SK-N-SH (cell line): ENCODE measurements at regions not wholly inside any gene's neighbourhood (a gene's known extent, or its start where the extent isn't known, plus 50 kb on each side); places are given as distances from the start of the nearest gene placed in this dataset.

Experiments used
- CTCF ChIA-PET: fragments of 300-600, 350-600 bp; formaldehyde crosslinking; extraction: SDS; loops from one replicate; lab custom pipeline; 2021; lab: Yijun Ruan, JAX
- POLR2A ChIA-PET: fragments of 350-600 bp; sonication (Branson Sonifier 250); formaldehyde crosslinking; extraction: SDS; loops from one replicate; lab custom pipeline; 2020; ENCODE audit warnings: antibody characterized with exemption, inconsistent platforms; lab: Yijun Ruan, JAX
- DNase-seq: peaks from one replicate; pipeline ENCODE4 v3.0.0; 2012
- H2AFZ ChIP-seq: fragments of 200-600 bp; sonication (generic); 2 replicates; pipeline ENCODE4 v1.8.1; 2016; ENCODE audit warnings: antibody characterized with exemption, mild to moderate bottlenecking, low read depth
- H3F3A ChIP-seq: fragments of 200-600 bp; sonication (generic); replicated peaks from 2 replicates; pipeline ENCODE3; 2016; ENCODE audit warnings: antibody characterized with exemption, mild to moderate bottlenecking; ENCODE audit not compliant: insufficient read depth
- H3K27ac ChIP-seq, 2 experiments: fragments of 200-500 bp in 1 of 2; fragments of 200-600 bp in 1 of 2; sonication (Bioruptor generic) in 1 of 2; sonication (generic), shearing (Covaris generic) in 1 of 2; 2 replicates each; pipeline versions ENCODE4 v1.5.1 to v1.6.1; 2014 to 2016; ENCODE audit warnings: low read depth in 2 of 2, inconsistent platforms in 1 of 2, low read length in 1 of 2, mild to moderate bottlenecking in 1 of 2, mixed read lengths in 1 of 2
- H3K27me3 ChIP-seq: fragments of 200-600 bp; sonication (generic), shearing (Covaris generic); 2 replicates; pipeline ENCODE4 v1.6.1; 2016; ENCODE audit warnings: mixed run types; ENCODE audit not compliant: insufficient read depth
- H3K36me3 ChIP-seq, 2 experiments: fragments of 200-500 bp in 1 of 2; fragments of 200-600 bp in 1 of 2; sonication (Bioruptor generic) in 1 of 2; sonication (generic) in 1 of 2; replicated peaks in 1 of 2; 2 replicates each; pipeline versions ENCODE3 to v1.5.1; 2014 to 2016; ENCODE audit warnings: low read length in 1 of 2, mild to moderate bottlenecking in 1 of 2; ENCODE audit not compliant: insufficient read depth in 2 of 2, control insufficient read depth in 1 of 2
- H3K4me1 ChIP-seq, 2 experiments: fragments of 200-500 bp in 1 of 2; fragments of 200-600 bp in 1 of 2; sonication (Bioruptor generic) in 1 of 2; sonication (generic), shearing (Covaris generic) in 1 of 2; 2 replicates each; pipeline versions ENCODE4 v1.5.1 to v1.6.1; 2014 to 2016; ENCODE audit warnings: low read depth in 1 of 2, low read length in 1 of 2, mixed run types in 1 of 2; ENCODE audit not compliant: insufficient read depth in 2 of 2, control insufficient read depth in 1 of 2
- H3K4me2 ChIP-seq: fragments of 200-600 bp; sonication (generic), shearing (Covaris generic); 2 replicates; pipeline ENCODE4 v1.6.1; 2017; ENCODE audit warnings: mixed run types
- H3K4me3 ChIP-seq, 2 experiments: fragments of 200-500 bp in 1 of 2; fragments of 200-600 bp in 1 of 2; sonication (Bioruptor generic) in 1 of 2; sonication (generic), shearing (Covaris generic) in 1 of 2; 2 replicates each; pipeline versions ENCODE4 v1.5.1 to v1.8.1; 2014 to 2016; ENCODE audit warnings: low read depth in 2 of 2, inconsistent platforms in 1 of 2, low read length in 1 of 2, mild to moderate bottlenecking in 1 of 2, mixed read lengths in 1 of 2, moderate library complexity in 1 of 2
- H3K79me2 ChIP-seq: fragments of 200-600 bp; sonication (generic); 2 replicates; pipeline ENCODE4 v1.8.1; 2017; ENCODE audit warnings: mild to moderate bottlenecking; ENCODE audit not compliant: insufficient read depth
- H3K9ac ChIP-seq: fragments of 200-600 bp; sonication (generic); 2 replicates; pipeline ENCODE4 v1.6.1; 2017; ENCODE audit warnings: mixed run types
- H3K9me2 ChIP-seq: fragments of 200-600 bp; sonication (generic); 2 replicates; pipeline ENCODE4 v1.6.1; 2017; ENCODE audit warnings: mixed run types
- H3K9me3 ChIP-seq: fragments of 200-600 bp; sonication (generic); 2 replicates; pipeline ENCODE4 v1.6.1; 2017; ENCODE audit warnings: mixed run types, mild to moderate bottlenecking, moderate library complexity
- H4K20me1 ChIP-seq: fragments of 200-600 bp; sonication (generic); 2 replicates; pipeline ENCODE4 v1.6.1; 2017; ENCODE audit warnings: mild to moderate bottlenecking, mixed run types; ENCODE audit not compliant: insufficient read depth
- CHD2 ChIP-seq: fragments of 150-350 bp; IDR thresholded peaks from 2 replicates; pipeline ENCODE4 v1.6.1; 2018; ENCODE audit warnings: low read length; ENCODE audit not compliant: partially characterized antibody
- CTCF ChIP-seq: fragments of 200-600 bp; sonication (generic); IDR thresholded peaks from 2 replicates; pipeline ENCODE4 v1.6.1; 2017; ENCODE audit warnings: antibody characterized with exemption, mild to moderate bottlenecking, moderate library complexity
- ELF1 ChIP-seq: IDR thresholded peaks from 2 replicates; pipeline ENCODE4 v1.4.0; 2012
- EP300 ChIP-seq, 2 experiments: IDR thresholded peaks; 2 replicates each; pipeline versions ENCODE4 v1.4.0 to v1.6.1; 2012; ENCODE audit warnings: borderline replicate concordance in 1 of 2, low read depth in 1 of 2, low read length in 1 of 2
- EZH2phosphoT487 ChIP-seq: fragments of 200-600 bp; sonication (generic); IDR thresholded peaks from 2 replicates; pipeline ENCODE4 v1.6.1; 2017; ENCODE audit warnings: low read depth, mixed run types, mild to moderate bottlenecking, antibody characterized with exemption, moderate library complexity, borderline replicate concordance
- FOSL2 ChIP-seq: IDR thresholded peaks from 2 replicates; pipeline ENCODE4 v1.4.0; 2012; ENCODE audit warnings: low read depth, mild to moderate bottlenecking, moderate library complexity, borderline replicate concordance
- FOXJ3 ChIP-seq: sonication (generic); formaldehyde crosslinking; IDR thresholded peaks from 2 replicates; pipeline ENCODE4 v1.5.1; 2020; ENCODE audit warnings: mild to moderate bottlenecking, missing genetic modification reagents
- FOXM1 ChIP-seq: IDR thresholded peaks from 2 replicates; pipeline ENCODE4 v1.4.0; 2012; ENCODE audit warnings: low read depth, mild to moderate bottlenecking
- JUND ChIP-seq: IDR thresholded peaks from 2 replicates; pipeline ENCODE4 v1.4.0; 2012
- MAX ChIP-seq: IDR thresholded peaks from 2 replicates; pipeline ENCODE4 v1.4.0; 2012; ENCODE audit warnings: low read depth
- MXI1 ChIP-seq: IDR thresholded peaks from 2 replicates; pipeline ENCODE4 v1.6.1; 2012; ENCODE audit warnings: mild to moderate bottlenecking, low read depth, low read length, improper control_type of control experiment
- PBX3 ChIP-seq: IDR thresholded peaks from 2 replicates; pipeline ENCODE4; 2012
- RXRA ChIP-seq: IDR thresholded peaks from 2 replicates; pipeline ENCODE4 v1.4.0; 2012; ENCODE audit warnings: low read depth, mild to moderate bottlenecking, borderline replicate concordance
- SIN3A ChIP-seq: IDR thresholded peaks from 2 replicates; pipeline ENCODE4 v1.6.1; 2012; ENCODE audit warnings: low read depth, mild to moderate bottlenecking, low read length, moderate library complexity, borderline replicate concordance
- TAF1 ChIP-seq: IDR thresholded peaks from 2 replicates; pipeline ENCODE4 v1.6.1; 2012; ENCODE audit warnings: low read depth, mild to moderate bottlenecking, low read length, moderate library complexity, borderline replicate concordance
- TEAD4 ChIP-seq: IDR thresholded peaks from 2 replicates; pipeline ENCODE4 v1.4.0; 2012; ENCODE audit warnings: mild to moderate bottlenecking, borderline replicate concordance; ENCODE audit not compliant: insufficient read depth
- USF2 ChIP-seq: fragments of 150-350 bp; IDR thresholded peaks from 2 replicates; pipeline ENCODE4 v1.6.1; 2017; ENCODE audit warnings: antibody characterized with exemption, low read length, low read depth, borderline replicate concordance
- WGBS: methylation state at CpG from one replicate; pipeline ENCODE4 v1.1.6; 2017; ENCODE audit warnings: low lambda C conversion rate; 5-methylcytosine and 5-hydroxymethylcytosine counted together
- TF ChIP-seq, protein P1 (sequence below): fragments of 150-350 bp; IDR thresholded peaks from 2 replicates; pipeline ENCODE4 v1.6.1; 2016; ENCODE audit warnings: mild to moderate bottlenecking, low read depth, low read length

- H3K79me2 ChIP-seq = no peaks in the 10 kb centered on the region
- no peak overlapping the region for H3K9ac ChIP-seq
- CTCF ChIA-PET = interaction anchor here (1.1 kb wide), 1 partner anchor 12 kb away, joined by 3 read pairs; no protein-coding TSS in a partner anchor
- H4K20me1 ChIP-seq = no peaks in the 10 kb centered on the region
- H3K4me2 ChIP-seq = no peak overlapping the region
- no peaks in the 10 kb centered on the region for H3K27me3 ChIP-seq
- no peaks in the 10 kb centered on the region for H3K9me2 ChIP-seq
- TF ChIP-seq CHD2 = no peak
- no peak for TF ChIP-seq RXRA
- TF ChIP-seq TEAD4 = no peak
- no peak for TF ChIP-seq FOXM1
- TF ChIP-seq MXI1 = no peak
- TF ChIP-seq PBX3 = no peak
- TF ChIP-seq TAF1 = no peak
- no peak for TF ChIP-seq FOXJ3 (CRISPR knock-in tag)
- TF ChIP-seq EP300 (IDR thresholded peaks at IDR 0.05; ENCODE audit: borderline replicate concordance in 1 of 2, low read depth in 1 of 2, low read length in 1 of 2) = no peak
- TF ChIP-seq MAX = no peak
- no peak for TF ChIP-seq ELF1
- TF ChIP-seq SIN3A = no peak
- no peak for TF ChIP-seq CTCF
- TF ChIP-seq JUND = no peak
- no peak for TF ChIP-seq USF2
- TF ChIP-seq FOSL2 = no peak
- TF ChIP-seq, protein P1, sequence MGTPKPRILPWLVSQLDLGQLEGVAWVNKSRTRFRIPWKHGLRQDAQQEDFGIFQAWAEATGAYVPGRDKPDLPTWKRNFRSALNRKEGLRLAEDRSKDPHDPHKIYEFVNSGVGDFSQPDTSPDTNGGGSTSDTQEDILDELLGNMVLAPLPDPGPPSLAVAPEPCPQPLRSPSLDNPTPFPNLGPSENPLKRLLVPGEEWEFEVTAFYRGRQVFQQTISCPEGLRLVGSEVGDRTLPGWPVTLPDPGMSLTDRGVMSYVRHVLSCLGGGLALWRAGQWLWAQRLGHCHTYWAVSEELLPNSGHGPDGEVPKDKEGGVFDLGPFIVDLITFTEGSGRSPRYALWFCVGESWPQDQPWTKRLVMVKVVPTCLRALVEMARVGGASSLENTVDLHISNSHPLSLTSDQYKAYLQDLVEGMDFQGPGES = no peak
- no peak for TF ChIP-seq EZH2phosphoT487
- TF ChIP-seq, all 33 proteins: peak for 0
- H3K9me3 ChIP-seq = no peaks in the 10 kb centered on the region
- POLR2A ChIA-PET = no interaction called here
- H3K4me3 ChIP-seq = no peak overlapping the region
- no peaks in the 10 kb centered on the region for H3F3A ChIP-seq
- H3K27ac ChIP-seq = no peak overlapping the region
- DNase-seq = no peak
- WGBS = 32% methylated on average over 2 of the region's 2 CpGs
- no peaks in the 10 kb centered on the region for H3K36me3 ChIP-seq
- peaks cover 0 to 12% of the 10 kb centered on the region in 2 experiments; a peak in 2 of 4 replicates for H3K4me1 ChIP-seq
- no peak overlapping the region for H2AFZ ChIP-seq
These were observed 52.1 kb upstream of the MYRIP start for GRCh38 chr3:39757307-39757706.
